ENCODE measurements at regions not wholly inside any gene's neighbourhood (a gene's known extent, or its start where the extent isn't known, plus 50 kb on each side); places are given as distances from the start of the nearest gene placed in this dataset.

DNA sequence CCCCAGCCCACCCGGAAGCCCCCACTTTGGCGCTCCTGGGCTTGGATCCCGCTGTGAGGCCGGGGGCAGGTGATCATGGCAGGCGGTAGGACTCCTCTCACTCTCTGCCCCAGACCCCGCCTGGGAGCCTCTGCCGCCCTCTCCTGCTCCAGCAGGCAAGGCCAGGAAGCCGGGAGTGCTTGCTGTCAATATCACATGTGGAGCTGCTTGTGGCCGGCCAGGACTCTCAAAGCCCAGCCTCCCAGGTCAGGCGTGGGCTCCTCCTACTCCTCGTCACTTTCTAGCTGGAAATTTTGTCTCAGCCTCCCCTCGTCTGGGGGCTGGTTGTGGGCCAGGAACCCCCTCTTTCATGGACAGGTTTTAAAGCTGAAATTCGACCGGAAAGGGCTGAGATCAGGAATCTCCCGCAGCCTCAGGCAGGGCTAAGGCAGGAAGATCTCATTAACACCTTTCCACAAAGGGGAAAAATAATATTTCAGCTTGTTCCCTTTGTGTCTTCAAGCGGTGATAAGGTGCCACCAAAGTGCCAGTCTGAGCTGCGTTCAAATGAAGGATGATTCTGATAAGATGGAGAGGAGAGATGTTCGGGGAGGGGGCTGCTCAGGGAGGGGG lies 273.6 kb upstream of the PODXL start:
- TF ChIP-seq, protein P1, sequence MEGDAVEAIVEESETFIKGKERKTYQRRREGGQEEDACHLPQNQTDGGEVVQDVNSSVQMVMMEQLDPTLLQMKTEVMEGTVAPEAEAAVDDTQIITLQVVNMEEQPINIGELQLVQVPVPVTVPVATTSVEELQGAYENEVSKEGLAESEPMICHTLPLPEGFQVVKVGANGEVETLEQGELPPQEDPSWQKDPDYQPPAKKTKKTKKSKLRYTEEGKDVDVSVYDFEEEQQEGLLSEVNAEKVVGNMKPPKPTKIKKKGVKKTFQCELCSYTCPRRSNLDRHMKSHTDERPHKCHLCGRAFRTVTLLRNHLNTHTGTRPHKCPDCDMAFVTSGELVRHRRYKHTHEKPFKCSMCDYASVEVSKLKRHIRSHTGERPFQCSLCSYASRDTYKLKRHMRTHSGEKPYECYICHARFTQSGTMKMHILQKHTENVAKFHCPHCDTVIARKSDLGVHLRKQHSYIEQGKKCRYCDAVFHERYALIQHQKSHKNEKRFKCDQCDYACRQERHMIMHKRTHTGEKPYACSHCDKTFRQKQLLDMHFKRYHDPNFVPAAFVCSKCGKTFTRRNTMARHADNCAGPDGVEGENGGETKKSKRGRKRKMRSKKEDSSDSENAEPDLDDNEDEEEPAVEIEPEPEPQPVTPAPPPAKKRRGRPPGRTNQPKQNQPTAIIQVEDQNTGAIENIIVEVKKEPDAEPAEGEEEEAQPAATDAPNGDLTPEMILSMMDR (conservative IDR thresholded peaks at IDR 0.05; ENCODE audit: low read depth, low read length) = no peak
- TF ChIP-seq EZH2 (IDR thresholded peaks at IDR 0.05; ENCODE audit: low read length, unreplicated experiment) = no peak
- no peak for TF ChIP-seq EZH2phosphoT487 (IDR thresholded peaks at IDR 0.05; ENCODE audit: borderline replicate concordance, low read length)
